ENCODE measurements at regions not wholly inside any gene's neighbourhood (a gene's known extent, or its start where the extent isn't known, plus 50 kb on each side); places are given as distances from the start of the nearest gene placed in this dataset.

DNA sequence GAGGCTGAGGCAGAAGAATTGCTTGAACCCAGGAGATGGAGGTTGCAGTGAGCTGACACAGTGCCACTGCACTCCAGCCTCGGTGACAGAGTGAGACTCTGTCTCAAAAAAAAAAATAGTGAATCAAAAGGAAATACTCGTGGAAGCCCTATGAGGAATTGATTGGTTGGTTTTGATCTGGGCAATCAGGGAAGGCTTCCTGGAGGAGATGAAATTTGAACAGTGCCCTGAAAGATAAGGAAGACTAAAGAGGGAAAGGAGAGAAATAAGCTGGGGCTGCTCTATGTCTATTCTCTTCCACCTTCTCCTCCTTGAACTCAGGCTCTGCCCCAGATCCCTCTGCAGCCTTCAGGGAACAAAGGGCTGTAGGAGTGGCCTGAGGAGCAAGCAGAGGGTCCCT is 54.1 kb downstream of the IRF2BPL start:
- ChIA-PET CTCF (interaction anchor here (1.0 kb wide), 1 partner anchor 61 kb away, joined by 4 read pairs; no protein-coding TSS in a partner anchor), POLR2A (no interaction called here)

DNA sequence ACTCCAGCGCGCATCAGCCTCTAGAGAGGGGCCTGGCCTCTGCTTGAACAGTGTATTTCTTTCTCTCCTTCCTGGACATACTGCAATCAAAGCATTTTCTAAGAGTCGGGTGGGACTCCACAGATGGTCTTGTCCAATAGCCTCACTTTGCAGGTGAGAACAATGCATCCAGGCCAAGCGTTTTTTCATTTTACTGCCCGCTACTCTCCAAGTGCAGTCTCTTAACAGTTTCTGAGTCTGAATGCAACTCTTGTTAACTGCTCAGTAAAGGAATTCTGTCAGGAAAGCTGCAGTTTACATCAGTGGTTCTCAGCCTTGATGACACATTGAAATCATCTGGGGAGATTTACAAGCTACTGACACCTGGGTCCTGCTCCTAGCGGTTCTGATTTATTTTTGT is 57.0 kb downstream of the IRF2BPL start:
- ATAC-seq, result no peak
- POLR2A ChIA-PET, result interaction anchor here (1.5 kb wide), 1 partner anchor 54 kb away, joined by 3 read pairs; no protein-coding TSS in a partner anchor

More for the DNA sequence above, 54.1 kb downstream of the IRF2BPL start:
- H3K27ac Mint-ChIP-seq, result no peak overlapping the region
- no peaks in the 10 kb centered on the region for H3K36me3 Mint-ChIP-seq (ENCODE audit: low read depth)
- H3K4me3 Mint-ChIP-seq, result no peak overlapping the region
- no peaks in the 10 kb centered on the region for H3K27me3 Mint-ChIP-seq (ENCODE audit: low read depth)
- DNase-seq, result no peak
- no peaks in the 10 kb centered on the region for H3K9me3 Mint-ChIP-seq (ENCODE audit: insufficient read depth)
- ATAC-seq, result no peak
- H3K4me1 Mint-ChIP-seq (ENCODE audit: low read depth), result peaks cover 37% of the 10 kb centered on the region

DNA sequence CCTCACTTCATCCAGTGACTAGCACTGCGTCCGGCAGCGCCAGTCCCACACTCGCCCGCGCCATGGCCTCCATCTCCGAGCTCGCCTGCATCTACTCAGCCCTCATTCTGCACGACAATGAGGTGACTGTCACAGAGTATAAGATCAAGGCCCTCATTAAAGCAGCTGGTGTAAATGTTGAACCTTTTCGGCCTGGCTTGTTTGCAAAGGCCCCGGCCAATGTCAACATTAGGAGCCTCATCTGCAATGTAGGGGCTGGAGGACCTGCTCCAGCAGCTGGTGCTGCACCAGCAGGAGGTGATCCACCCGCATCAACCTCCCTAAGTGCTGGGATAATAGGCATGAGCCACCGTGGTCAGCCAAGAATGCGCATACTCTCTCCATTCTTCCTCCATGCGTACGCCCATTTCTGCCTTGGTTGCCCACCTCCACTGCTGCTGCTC is 59.9 kb downstream of the IRF2BPL start:
- ATAC-seq (no peak), DNase-seq (no peak)
- H3K9me3 Mint-ChIP-seq (ENCODE audit: insufficient read depth), result no peaks in the 10 kb centered on the region
- peaks cover 28% of the 10 kb centered on the region for H3K4me1 Mint-ChIP-seq (ENCODE audit: low read depth)
- ChIA-PET POLR2A (interaction anchor here (1.3 kb wide), 1 partner anchor 9 kb away, joined by 3 read pairs; no protein-coding TSS in a partner anchor), CTCF (interaction anchor here (1.5 kb wide), 1 partner anchor 56 kb away, joined by 7 read pairs; no protein-coding TSS in a partner anchor)
- H3K4me3 Mint-ChIP-seq, result no peak overlapping the region
- no peak overlapping the region for H3K27ac Mint-ChIP-seq
- H3K36me3 Mint-ChIP-seq (ENCODE audit: low read depth), result no peaks in the 10 kb centered on the region
- no peaks in the 10 kb centered on the region for H3K27me3 Mint-ChIP-seq (ENCODE audit: low read depth)

More for the DNA sequence above, 57.0 kb downstream of the IRF2BPL start:
- Mint-ChIP-seq H3K4me1 (ENCODE audit: low read depth) (peaks cover 22% of the 10 kb centered on the region), H3K27me3 (ENCODE audit: low read depth) (no peaks in the 10 kb centered on the region), H3K27ac (no peak overlapping the region), H3K4me3 (no peak overlapping the region), H3K9me3 (ENCODE audit: insufficient read depth) (no peaks in the 10 kb centered on the region), H3K36me3 (ENCODE audit: low read depth) (no peaks in the 10 kb centered on the region)
- no peak for DNase-seq
- CTCF ChIA-PET, result interaction anchor here (0.8 to 2.2 kb wide), 4 partner anchors 9 to 98 kb away, joined by 3 to 11 read pairs (median 4); no protein-coding TSS in a partner anchor

DNA sequence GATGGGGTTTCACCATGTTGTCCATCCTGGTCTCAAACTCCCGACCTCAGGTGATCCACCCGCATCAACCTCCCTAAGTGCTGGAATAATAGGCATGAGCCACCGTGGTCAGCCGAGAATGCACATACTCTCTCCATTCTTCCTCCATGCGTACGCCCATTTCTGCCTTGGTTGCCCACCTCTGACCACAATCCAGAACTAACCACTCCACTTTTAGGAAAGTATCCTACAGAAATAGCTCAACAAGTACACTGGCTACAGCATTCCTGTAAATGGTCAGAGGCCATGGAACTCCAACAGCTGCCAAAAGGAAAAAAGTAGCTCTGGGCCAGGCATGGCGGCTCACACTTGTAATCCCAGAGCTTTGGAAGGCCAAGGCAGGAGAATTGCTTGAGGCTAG is 60.7 kb downstream of the IRF2BPL start:
- Mint-ChIP-seq H3K27me3 (ENCODE audit: low read depth) (no peaks in the 10 kb centered on the region), H3K4me1 (ENCODE audit: low read depth) (peaks cover 37% of the 10 kb centered on the region), H3K4me3 (no peak overlapping the region), H3K36me3 (ENCODE audit: low read depth) (no peaks in the 10 kb centered on the region), H3K9me3 (ENCODE audit: insufficient read depth) (no peaks in the 10 kb centered on the region), H3K27ac (no peak overlapping the region)
- ATAC-seq, result no peak
- ChIA-PET POLR2A (interaction anchor here (0.8 to 1.3 kb wide), 2 partner anchors 10 to 32 kb away, joined by 3 read pairs; no protein-coding TSS in a partner anchor), CTCF (interaction anchor here (1.1 to 1.5 kb wide), 3 partner anchors 30 to 103 kb away, joined by 3 to 7 read pairs (median 3); no protein-coding TSS in a partner anchor)
- DNase-seq, result no peak

DNA sequence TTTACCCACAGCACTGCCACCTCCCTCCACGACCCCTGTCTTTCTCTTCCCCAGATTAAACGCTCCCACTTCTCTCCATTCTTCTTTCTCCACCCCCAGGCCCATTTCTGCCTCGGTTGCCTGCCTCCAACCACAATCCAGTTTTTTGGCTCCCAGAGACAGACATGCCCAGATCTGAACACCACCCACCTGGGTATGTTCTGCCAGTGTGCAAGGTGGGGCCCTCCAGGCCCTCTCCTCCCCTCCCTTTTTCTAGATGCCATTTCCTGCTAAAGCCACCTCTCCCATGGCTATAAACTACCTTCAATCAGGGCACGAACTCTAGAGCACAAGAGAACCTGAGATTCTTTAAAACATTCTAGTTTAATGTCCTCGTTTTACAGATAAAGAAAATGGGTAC is 63.3 kb downstream of the IRF2BPL start:
- peak overlapping the region; percentile 35 for H3K4me3 Mint-ChIP-seq
- DNase-seq, result no peak
- ChIA-PET CTCF (interaction anchor here (1.5 to 2.2 kb wide), 2 partner anchors 52 to 63 kb away, joined by 4 to 7 read pairs; no protein-coding TSS in a partner anchor), POLR2A (interaction anchor here (0.6 kb wide), 1 partner anchor 42 kb away, joined by 4 read pairs; no protein-coding TSS in a partner anchor)
- no peaks in the 10 kb centered on the region for H3K36me3 Mint-ChIP-seq (ENCODE audit: low read depth)
- H3K9me3 Mint-ChIP-seq (ENCODE audit: insufficient read depth), result no peaks in the 10 kb centered on the region
- H3K27ac Mint-ChIP-seq, result peak overlapping the region; percentile 77
- H3K4me1 Mint-ChIP-seq (ENCODE audit: low read depth), result peaks cover 62% of the 10 kb centered on the region
- H3K27me3 Mint-ChIP-seq (ENCODE audit: low read depth), result no peaks in the 10 kb centered on the region
- no peak for ATAC-seq

DNA sequence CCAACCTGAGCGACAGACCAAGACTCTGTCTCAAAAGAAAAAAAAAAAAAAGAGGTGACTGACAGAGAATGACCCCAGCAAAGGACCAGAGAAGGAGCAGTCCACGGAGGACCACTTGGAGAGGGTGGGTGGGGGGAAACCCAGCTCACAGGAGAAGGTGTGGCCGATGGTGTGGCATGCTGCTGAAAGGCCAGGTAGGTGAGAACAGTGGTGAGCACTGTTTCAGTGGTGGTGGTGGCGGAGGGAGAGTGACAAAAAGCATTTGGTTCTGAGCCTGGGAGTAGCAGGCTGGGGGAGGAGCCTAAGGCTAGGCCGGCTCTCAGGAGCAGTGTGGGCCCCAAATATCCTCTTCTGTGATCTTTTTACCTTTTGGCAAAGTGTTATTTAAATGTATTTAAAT is 63.8 kb downstream of the IRF2BPL start:
- ATAC-seq, result peak; percentile 18
- POLR2A ChIA-PET, result interaction anchor here (0.6 kb wide), 1 partner anchor 43 kb away, joined by 4 read pairs; no protein-coding TSS in a partner anchor
- H3K4me3 Mint-ChIP-seq, result no peak overlapping the region
- H3K36me3 Mint-ChIP-seq (ENCODE audit: low read depth), result no peaks in the 10 kb centered on the region
- H3K27ac Mint-ChIP-seq, result peak overlapping the region; percentile 81
- H3K9me3 Mint-ChIP-seq (ENCODE audit: insufficient read depth), result no peaks in the 10 kb centered on the region
- no peaks in the 10 kb centered on the region for H3K27me3 Mint-ChIP-seq (ENCODE audit: low read depth)
- H3K4me1 Mint-ChIP-seq (ENCODE audit: low read depth), result peaks cover 67% of the 10 kb centered on the region
- CTCF ChIA-PET, result interaction anchor here (1.5 to 2.2 kb wide), 2 partner anchors 52 to 63 kb away, joined by 4 to 7 read pairs; no protein-coding TSS in a partner anchor
- peak; percentile 64 for DNase-seq

DNA sequence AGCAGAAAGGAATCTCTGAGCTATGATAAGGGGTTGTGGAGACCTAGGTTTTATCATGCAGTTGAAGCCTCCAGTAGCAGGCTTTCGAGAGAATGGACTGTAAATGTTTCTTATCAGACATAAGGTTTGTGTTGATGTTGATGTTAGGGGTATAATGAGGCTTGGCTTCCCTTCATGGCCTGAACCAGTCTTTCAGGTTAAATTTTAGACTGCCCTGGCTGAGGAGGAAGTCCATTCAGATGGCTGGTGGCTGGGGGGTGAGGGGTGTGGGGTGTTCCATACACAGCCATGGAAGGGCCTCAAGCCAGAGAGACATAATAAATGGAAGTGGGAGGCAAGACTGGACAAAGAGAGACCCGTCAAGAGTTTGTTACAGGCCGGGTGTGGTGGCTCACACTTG is 65.1 kb downstream of the IRF2BPL start:
- Mint-ChIP-seq H3K4me1 (ENCODE audit: low read depth) (peaks cover 79% of the 10 kb centered on the region), H3K27me3 (ENCODE audit: low read depth) (no peaks in the 10 kb centered on the region), H3K36me3 (ENCODE audit: low read depth) (no peaks in the 10 kb centered on the region), H3K9me3 (ENCODE audit: insufficient read depth) (no peaks in the 10 kb centered on the region), H3K4me3 (peak overlapping the region; percentile 5), H3K27ac (peak overlapping the region; percentile 98)
- POLR2A ChIA-PET, result interaction anchor here (2.5 to 6.8 kb wide), 2 partner anchors 10 to 65 kb away, joined by 19 to 63 read pairs; partner anchors contain the start of gene IRF2BPL
- no peak for ATAC-seq
- DNase-seq, result no peak
- CTCF ChIA-PET, result interaction anchor here (2.0 to 3.1 kb wide), 6 partner anchors 49 to 91 kb away, joined by 9 to 33 read pairs (median 19); partner anchors contain the start of gene IRF2BPL

DNA sequence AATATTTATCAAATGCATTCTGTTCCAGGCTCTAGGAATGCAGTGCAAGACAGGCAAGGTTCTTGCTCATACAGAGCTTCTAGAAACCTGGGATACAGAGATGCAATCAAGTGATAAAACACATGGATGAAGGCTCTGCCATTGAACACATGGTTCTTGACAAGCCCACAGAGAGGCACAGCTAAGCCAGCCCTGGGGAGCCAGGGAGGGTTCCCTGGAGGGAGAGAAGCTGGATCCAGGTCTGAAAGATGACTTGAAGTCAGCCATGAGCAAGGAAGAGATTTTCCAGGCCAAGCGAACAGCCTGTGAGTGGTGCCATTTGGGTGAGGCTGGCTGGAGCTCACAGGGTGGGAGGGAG is 66.2 kb downstream of the IRF2BPL start:
- H3K4me3 Mint-ChIP-seq, result peak overlapping the region; percentile 79
- ATAC-seq (no peak), DNase-seq (no peak)
- no peaks in the 10 kb centered on the region for H3K9me3 Mint-ChIP-seq (ENCODE audit: insufficient read depth)
- peak overlapping the region; percentile 98 for H3K27ac Mint-ChIP-seq
- H3K36me3 Mint-ChIP-seq (ENCODE audit: low read depth), result no peaks in the 10 kb centered on the region
- H3K27me3 Mint-ChIP-seq (ENCODE audit: low read depth), result no peaks in the 10 kb centered on the region
- peaks cover 89% of the 10 kb centered on the region for H3K4me1 Mint-ChIP-seq (ENCODE audit: low read depth)
- ChIA-PET POLR2A (interaction anchor here (0.7 to 6.8 kb wide), 19 partner anchors 9 to 79 kb away, joined by 3 to 63 read pairs (median 6); partner anchors contain the start of gene IRF2BPL), CTCF (interaction anchor here (0.6 to 3.1 kb wide), 30 partner anchors 9 to 154 kb away, joined by 3 to 33 read pairs (median 6); partner anchors contain the start of gene IRF2BPL)

DNA sequence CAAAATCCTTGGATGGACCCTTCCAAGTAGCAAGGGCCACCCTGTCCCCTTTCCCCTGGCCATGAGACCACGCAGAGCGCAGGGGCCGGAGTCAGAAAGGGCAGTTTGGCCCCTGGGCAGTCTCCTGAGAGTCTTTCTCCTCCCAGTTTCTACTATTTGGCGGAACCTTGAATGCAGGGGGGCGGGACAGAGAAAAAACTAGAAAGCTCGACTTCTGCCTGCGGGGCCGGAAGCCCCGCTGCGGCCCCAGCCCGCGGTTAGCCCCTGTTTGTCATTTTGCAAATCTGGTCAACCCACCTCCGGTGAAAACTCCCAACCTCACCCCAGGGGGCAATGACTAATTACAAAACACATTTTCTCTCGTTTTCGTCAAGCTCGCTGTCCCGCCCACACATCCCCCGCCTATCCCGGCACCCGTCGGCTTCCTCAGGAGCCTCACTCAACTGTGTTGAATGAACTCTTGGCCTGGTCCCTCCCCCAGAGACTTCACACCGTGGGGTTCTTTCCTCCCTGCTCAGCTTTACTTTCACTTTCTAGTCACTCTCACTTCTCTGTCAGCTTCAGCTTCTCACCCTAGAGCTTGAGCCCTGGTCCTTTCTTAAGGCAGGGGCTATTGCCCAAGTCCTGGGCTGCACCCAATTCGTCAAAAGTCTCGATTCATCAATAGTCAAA is 66.7 kb downstream of the IRF2BPL start:
- no peaks in the 10 kb centered on the region for H3K9me3 Mint-ChIP-seq (ENCODE audit: insufficient read depth)
- DNase-seq (peak; percentile 99), ATAC-seq (peak; percentile 95)
- H3K27ac Mint-ChIP-seq, result peak overlapping the region; percentile 98
- peak overlapping the region; percentile 79 for H3K4me3 Mint-ChIP-seq
- no peaks in the 10 kb centered on the region for H3K27me3 Mint-ChIP-seq (ENCODE audit: low read depth)
- ChIA-PET POLR2A (interaction anchor here (0.6 to 6.8 kb wide), 23 partner anchors 8 to 79 kb away, joined by 3 to 63 read pairs (median 5); partner anchors contain the start of gene IRF2BPL), CTCF (interaction anchor here (0.7 to 3.1 kb wide), 29 partner anchors 8 to 154 kb away, joined by 3 to 33 read pairs (median 6); partner anchors contain the start of gene IRF2BPL)
- H3K36me3 Mint-ChIP-seq (ENCODE audit: low read depth), result no peaks in the 10 kb centered on the region
- peaks cover 90% of the 10 kb centered on the region for H3K4me1 Mint-ChIP-seq (ENCODE audit: low read depth)

DNA sequence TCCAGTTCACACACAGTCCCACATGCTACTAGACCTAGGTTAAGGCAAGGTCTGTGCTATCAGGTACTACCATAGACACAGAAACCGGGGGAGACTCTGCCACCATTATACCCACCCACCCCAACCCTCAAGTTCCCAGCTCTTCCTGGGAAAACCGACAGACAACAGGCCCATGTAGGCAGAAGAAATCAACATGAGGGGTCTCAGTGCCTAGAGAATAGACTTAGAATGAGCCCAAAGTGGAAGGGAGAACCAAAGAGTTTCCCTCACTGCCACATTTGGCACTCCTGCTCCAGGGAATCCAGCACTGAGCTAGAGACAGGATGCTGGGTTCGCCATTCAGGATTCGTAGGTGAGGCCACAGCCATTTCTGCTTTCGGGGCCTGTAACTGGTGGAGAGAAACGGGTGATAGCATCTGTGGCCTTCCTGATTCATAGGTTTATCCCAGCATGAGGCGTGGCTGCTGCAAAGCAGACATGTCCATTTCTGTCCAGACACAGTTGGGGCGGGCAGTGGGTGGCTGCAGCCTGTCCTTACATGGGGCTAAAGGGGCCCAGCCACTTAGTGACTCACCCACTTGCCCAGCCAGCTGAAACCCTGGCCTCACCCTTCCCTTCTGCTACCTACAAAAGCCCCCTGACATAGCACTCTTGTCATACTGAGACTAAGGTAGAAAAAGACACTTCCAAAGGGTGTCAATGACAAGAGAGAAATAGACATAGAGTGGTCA is 69.4 kb downstream of the IRF2BPL start:
- Mint-ChIP-seq H3K27ac (peak overlapping the region; percentile 92), H3K4me3 (no peak overlapping the region), H3K36me3 (ENCODE audit: low read depth) (no peaks in the 10 kb centered on the region), H3K4me1 (ENCODE audit: low read depth) (peaks cover 93% of the 10 kb centered on the region), H3K9me3 (ENCODE audit: insufficient read depth) (no peaks in the 10 kb centered on the region), H3K27me3 (ENCODE audit: low read depth) (no peaks in the 10 kb centered on the region)
- CTCF ChIA-PET, result interaction anchor here (1.1 to 2.2 kb wide), 3 partner anchors 12 to 83 kb away, joined by 3 to 9 read pairs (median 4); no protein-coding TSS in a partner anchor
- ATAC-seq (no peak), DNase-seq (no peak)
- POLR2A ChIA-PET, result interaction anchor here (1.5 to 6.8 kb wide), 2 partner anchors 69 to 81 kb away, joined by 6 to 63 read pairs; partner anchors contain the start of gene IRF2BPL

All from activated CD8-positive, alpha-beta T cell treated with anti-CD3 and anti-CD28 coated beads, Interleukin-2, amount 10 ng/mL, durations not matched to agents 7 days and 5 days (primary cell).